GM10266 (cell line): ENCODE measurements at regions not wholly inside any gene's neighbourhood (a gene's known extent, or its start where the extent isn't known, plus 50 kb on each side); places are given as distances from the start of the nearest gene placed in this dataset.
"Not testable (repeated sequence)": the region's sequence is repeated elsewhere in the genome, so short reads cannot be mapped to it uniquely, and the experiment has no call there.

ENCODE experiments used
- DNase-seq: peaks from one replicate; pipeline ENCODE4 v3.0.0; 2012; ENCODE audit errors: extremely low spot score
- CTCF ChIP-seq: IDR thresholded peaks from 2 replicates; pipeline ENCODE4 v1.5.1; 2012; ENCODE audit warnings: mild to moderate bottlenecking, low read depth; ENCODE audit not compliant: control insufficient read depth, insufficient read depth; ENCODE audit errors: missing control alignments

- no peak for TF ChIP-seq CTCF
- DNase-seq, result no peak
These were observed 868.3 kb downstream of the RAB28 start for GRCh38 chr4:12615822-12616221.

DNA sequence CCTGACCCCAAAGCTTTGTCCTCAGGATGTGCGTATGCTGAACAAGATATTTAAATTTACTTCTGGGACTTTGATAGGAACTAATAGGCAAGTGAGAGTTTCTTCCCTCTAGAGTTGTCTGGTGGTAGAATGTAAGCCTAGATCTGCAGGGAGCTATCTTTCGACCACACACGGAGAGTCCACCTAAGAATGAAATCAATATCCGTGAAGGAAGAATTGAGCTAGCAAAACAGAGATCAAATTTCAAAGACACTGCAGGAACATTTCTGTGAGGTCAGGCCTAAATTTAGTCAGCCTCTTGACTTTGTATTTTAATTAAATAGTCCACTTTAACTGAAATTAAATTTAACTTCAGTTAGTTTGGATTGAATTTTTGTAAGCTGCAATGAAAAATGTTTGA is 871.3 kb downstream of the RAB28 start:
- no peak for DNase-seq
- no peak for TF ChIP-seq CTCF

DNA sequence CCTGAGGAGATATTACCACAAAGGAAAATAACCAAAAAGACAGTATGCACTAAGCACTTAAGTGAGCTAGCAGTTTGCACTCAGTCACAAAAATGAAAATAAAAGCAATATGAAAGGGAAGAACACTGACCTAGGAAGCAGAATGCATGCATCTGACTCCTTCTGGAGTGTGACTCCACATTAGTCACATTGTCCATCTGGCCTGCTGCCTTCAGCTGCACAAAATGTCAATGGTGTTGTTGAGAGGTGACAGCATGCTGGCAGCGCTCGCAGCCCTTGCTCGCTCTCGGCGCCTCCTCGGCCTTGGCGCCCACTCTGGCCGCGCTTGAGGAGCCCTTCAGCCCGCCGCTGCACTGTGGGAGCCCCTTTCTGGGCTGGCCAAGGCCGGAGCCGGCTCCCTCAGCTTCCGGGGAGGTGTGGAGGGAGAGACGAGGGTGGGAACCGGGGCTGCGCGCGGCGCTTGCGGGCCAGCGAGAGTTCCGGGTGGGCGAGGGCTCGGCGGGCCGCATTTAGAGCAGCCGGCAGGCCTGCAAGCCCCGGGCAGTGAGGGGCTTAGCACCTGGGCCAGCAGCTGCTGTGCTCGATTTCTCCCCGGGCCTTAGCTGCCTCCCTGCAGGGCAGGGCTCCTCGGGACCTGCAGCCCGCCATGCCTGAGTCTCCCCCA is 874.8 kb downstream of the RAB28 start:
- not testable (repeated sequence) for DNase-seq

DNA sequence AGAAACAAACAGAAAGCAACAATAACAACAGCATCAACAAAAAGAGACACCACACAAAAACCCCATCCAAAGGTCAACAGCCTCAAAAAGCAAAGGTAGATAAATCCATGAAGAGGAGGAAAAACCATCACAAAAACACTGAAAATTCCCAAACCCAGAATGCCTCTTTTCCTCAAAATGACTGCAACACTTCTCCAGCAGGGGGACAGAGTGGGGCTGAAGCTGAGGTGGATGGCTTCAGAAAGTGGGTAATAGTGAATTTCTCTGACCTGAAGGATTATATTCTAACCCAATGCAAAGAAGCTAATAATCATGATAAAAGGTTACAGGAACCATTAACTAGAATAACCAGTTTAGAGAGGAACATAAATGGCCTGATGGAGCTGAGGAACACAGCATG is 888.2 kb downstream of the RAB28 start:
- TF ChIP-seq CTCF, result no peak
- DNase-seq, result no peak

GRCh38 chr4:12595489-12595888 is 888.7 kb downstream of the RAB28 start:
- TF ChIP-seq CTCF, result no peak
- DNase-seq, result no peak

DNA sequence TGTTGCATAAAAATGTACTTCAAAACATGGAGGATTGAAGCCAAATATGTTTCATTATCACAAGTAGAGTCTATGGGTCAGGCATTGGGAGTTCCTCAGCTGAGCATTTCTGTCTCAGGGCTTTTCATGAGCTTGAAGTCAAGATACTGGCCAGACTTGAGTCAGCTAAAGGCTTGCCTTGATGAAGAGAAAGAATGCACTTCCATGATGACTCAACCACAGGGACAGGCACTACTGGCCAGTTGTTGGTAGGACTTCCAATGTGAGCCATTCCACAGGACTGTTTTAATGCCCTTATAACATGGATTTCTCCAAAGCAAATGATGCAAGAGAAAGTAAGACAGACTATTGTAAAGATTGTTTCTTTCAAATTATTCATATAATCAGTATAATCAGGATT is 895.6 kb downstream of the RAB28 start:
- no peak for DNase-seq
- TF ChIP-seq CTCF, result no peak

- DNase-seq, result no peak
- TF ChIP-seq CTCF, result no peak
These were observed 897.7 kb downstream of the RAB28 start for GRCh38 chr4:12586242-12587006.
